GM10248 (cell line): ENCODE measurements at regions not wholly inside any gene's neighbourhood (a gene's known extent, or its start where the extent isn't known, plus 50 kb on each side); places are given as distances from the start of the nearest gene placed in this dataset.

Source experiments
- CTCF ChIA-PET: fragments of 300-600 bp; sonication (Branson Sonifier 250); formaldehyde crosslinking; extraction: SDS; loops from one replicate; lab custom pipeline; 2021; ENCODE audit warnings: antibody characterized with exemption; lab: Yijun Ruan, JAX
- POLR2A ChIA-PET: fragments of 350-650 bp; sonication (Branson Sonifier 250); formaldehyde crosslinking; extraction: SDS; loops from one replicate; lab custom pipeline; 2020; ENCODE audit warnings: antibody characterized with exemption; lab: Yijun Ruan, JAX
- DNase-seq: peaks from one replicate; pipeline ENCODE4 v3.0.0; 2012; ENCODE audit errors: extremely low spot score
- CTCF ChIP-seq: IDR thresholded peaks from 2 replicates; pipeline ENCODE4 v1.5.1; 2012; ENCODE audit warnings: mild to moderate bottlenecking, low read depth; ENCODE audit errors: extremely low read depth, missing control alignments, control extremely low read depth

- CTCF ChIA-PET = interaction anchor here (1.0 kb wide), 1 partner anchor 9 kb away, joined by 3 read pairs; no protein-coding TSS in a partner anchor
- no peak for TF ChIP-seq CTCF
- POLR2A ChIA-PET = no interaction called here
- no peak for DNase-seq
These were observed 324.6 kb upstream of the TACR3 start for GRCh38 chr4:104044369-104044768.

GRCh38 chr4:104032896-104033295 is 313.1 kb upstream of the TACR3 start:
- POLR2A ChIA-PET = no interaction called here
- TF ChIP-seq CTCF = no peak
- CTCF ChIA-PET = no interaction called here
- DNase-seq = no peak

- no peak for TF ChIP-seq CTCF
- no peak for DNase-seq
- ChIA-PET POLR2A (no interaction called here), CTCF (no interaction called here)
These were observed 305.5 kb upstream of the TACR3 start for GRCh38 chr4:104025251-104025650.

GRCh38 chr4:104022831-104023230 is 303.0 kb upstream of the TACR3 start:
- DNase-seq = no peak
- no peak for TF ChIP-seq CTCF
- ChIA-PET CTCF (no interaction called here), POLR2A (no interaction called here)

GRCh38 chr4:104022226-104022625 is 302.4 kb upstream of the TACR3 start:
- no peak for DNase-seq
- POLR2A ChIA-PET = no interaction called here
- no peak for TF ChIP-seq CTCF
- CTCF ChIA-PET = interaction anchor here (0.9 kb wide), 1 partner anchor 1452 kb away, joined by 3 read pairs; the partner anchor contains the start of gene PPA2

- CTCF ChIA-PET = no interaction called here
- POLR2A ChIA-PET = no interaction called here
- TF ChIP-seq CTCF = no peak
- DNase-seq = no peak
These were observed 300.9 kb upstream of the TACR3 start for GRCh38 chr4:104020641-104021040.

GRCh38 chr4:104017213-104017612 is 297.4 kb upstream of the TACR3 start:
- ChIA-PET POLR2A (no interaction called here), CTCF (no interaction called here)
- DNase-seq = no peak
- no peak for TF ChIP-seq CTCF
